Fibroblast of lung (primary cell): ENCODE measurements at regions not wholly inside any gene's neighbourhood (a gene's known extent, or its start where the extent isn't known, plus 50 kb on each side); places are given as distances from the start of the nearest gene placed in this dataset.

Experiments used
- CTCF ChIP-seq, 2 donors: IDR thresholded peaks in 1 of 2; conservative IDR thresholded peaks in 1 of 2; 1 replicate in 1 of 2; 2 replicates in 1 of 2; pipeline ENCODE4 v1.5.1; 2011 to 2012; ENCODE audit warnings: low read length in 2 of 2, control low read depth in 1 of 2, inconsistent platforms in 1 of 2, low read depth in 1 of 2, mild to moderate bottlenecking in 1 of 2
- EZH2 ChIP-seq: IDR thresholded peaks from 2 replicates; pipeline ENCODE4 v1.5.1; 2012; ENCODE audit warnings: low read length, control low read depth, mild to moderate bottlenecking; ENCODE audit errors: missing control alignments

GRCh38 chr4:11719879-11720278, 291.2 kb upstream of the HS3ST1 start:
- TF ChIP-seq CTCF (conservative IDR thresholded peaks at IDR 0.05 in 1 of 2, IDR thresholded peaks at IDR 0.05 in 1 of 2; ENCODE audit: low read depth in 1 of 2, low read length in 2 of 2): no peak
- no peak for TF ChIP-seq EZH2
